ENCODE measurements at regions not wholly inside any gene's neighbourhood (a gene's known extent, or its start where the extent isn't known, plus 50 kb on each side); places are given as distances from the start of the nearest gene placed in this dataset.

- H3K27ac ChIP-seq (ENCODE audit: low read depth, low read length, poor library complexity, severe bottlenecking): no peak overlapping the region
- POLR2A ChIA-PET: interaction anchor here (0.6 to 1.8 kb wide), 4 partner anchors 118 to 784 kb away, joined by 3 to 4 read pairs (median 4); no protein-coding TSS in a partner anchor
- CTCF ChIA-PET (ENCODE audit: unreplicated experiment): interaction anchor here (0.6 to 2.8 kb wide), 4 partner anchors 12 to 460 kb away, joined by 3 to 8 read pairs (median 4); no protein-coding TSS in a partner anchor
- no peaks in the 10 kb centered on the region for H3K9me2 ChIP-seq (ENCODE audit: insufficient read depth, low read length)
- peak; percentile 80 for DNase-seq (ENCODE audit: low spot score)
- H3K4me1 ChIP-seq (ENCODE audit: insufficient read depth, low read length, poor library complexity, severe bottlenecking): no peaks in the 10 kb centered on the region
- H3K9me3 ChIP-seq (ENCODE audit: low read length): no peaks in the 10 kb centered on the region
- no TSS peak for BruUV-seq (replicated peaks)
- no peaks in the 10 kb centered on the region for H4K20me1 ChIP-seq (ENCODE audit: insufficient read depth, low read length)
- no peaks in the 10 kb centered on the region for H3K36me3 ChIP-seq (ENCODE audit: insufficient read depth, low read length)
- no peak overlapping the region for H2AFZ ChIP-seq (ENCODE audit: low read length)
- no peaks in the 10 kb centered on the region for H3K79me2 ChIP-seq (ENCODE audit: insufficient read depth, low read depth, low read length)
- no peak overlapping the region for H3K4me2 ChIP-seq (ENCODE audit: low read length)
- intact Hi-C loops (cut with micrococcal nuclease; ENCODE audit: unreplicated experiment): loop anchor here (1.0 kb wide), 4 partner anchors 118 to 784 kb away; no protein-coding TSS in a partner anchor
- H3K4me3 ChIP-seq (ENCODE audit: low read depth, low read length, poor library complexity, severe bottlenecking): no peak overlapping the region
- TF ChIP-seq CTCF (conservative IDR thresholded peaks at IDR 0.05; ENCODE audit: low read length) (peak; percentile 95), EZH2phosphoT487 (IDR thresholded peaks at IDR 0.05; ENCODE audit: borderline replicate concordance, low read depth, low read length) (no peak)
These were observed 415.1 kb downstream of the ETS1 start for GRCh38 chr11:128172046-128172878.

- Histone ChIP-seq H3K4me3 (ENCODE audit: low read depth, low read length, poor library complexity, severe bottlenecking) (no peak overlapping the region), H3K4me1 (ENCODE audit: insufficient read depth, low read length, poor library complexity, severe bottlenecking) (no peaks in the 10 kb centered on the region), H3K9me3 (ENCODE audit: low read length) (no peaks in the 10 kb centered on the region), H3K79me2 (ENCODE audit: insufficient read depth, low read depth, low read length) (no peaks in the 10 kb centered on the region), H3K27ac (ENCODE audit: low read depth, low read length, poor library complexity, severe bottlenecking) (no peak overlapping the region), H3K36me3 (ENCODE audit: insufficient read depth, low read length) (no peaks in the 10 kb centered on the region), H3K4me2 (ENCODE audit: low read length) (no peak overlapping the region), H3K9me2 (ENCODE audit: insufficient read depth, low read length) (no peaks in the 10 kb centered on the region), H2AFZ (ENCODE audit: low read length) (no peak overlapping the region), H4K20me1 (ENCODE audit: insufficient read depth, low read length) (no peaks in the 10 kb centered on the region)
- DNase-seq (ENCODE audit: low spot score): no peak
- TF ChIP-seq CTCF (conservative IDR thresholded peaks at IDR 0.05; ENCODE audit: low read length) (no peak), EZH2phosphoT487 (IDR thresholded peaks at IDR 0.05; ENCODE audit: borderline replicate concordance, low read depth, low read length) (no peak)
- CTCF ChIA-PET (ENCODE audit: unreplicated experiment): interaction anchor here (0.6 to 2.8 kb wide), 2 partner anchors 11 to 19 kb away, joined by 3 to 8 read pairs; no protein-coding TSS in a partner anchor
- intact Hi-C loops (cut with micrococcal nuclease; ENCODE audit: unreplicated experiment): no loop called here
- POLR2A ChIA-PET: interaction anchor here (1.0 kb wide), 1 partner anchor 457 kb away, joined by 3 read pairs; no protein-coding TSS in a partner anchor
- no TSS peak for BruUV-seq (replicated peaks)
These were observed 415.9 kb downstream of the ETS1 start for GRCh38 chr11:128171506-128171905.

GRCh38 chr11:128165572-128165971 is 421.8 kb downstream of the ETS1 start:
- no peaks in the 10 kb centered on the region for H3K79me2 ChIP-seq (ENCODE audit: insufficient read depth, low read depth, low read length)
- no peaks in the 10 kb centered on the region for H3K9me3 ChIP-seq (ENCODE audit: low read length)
- BruUV-seq (replicated peaks): no TSS peak
- TF ChIP-seq CTCF (conservative IDR thresholded peaks at IDR 0.05; ENCODE audit: low read length): no peak
- TF ChIP-seq EZH2phosphoT487 (IDR thresholded peaks at IDR 0.05; ENCODE audit: borderline replicate concordance, low read depth, low read length): no peak
- ChIA-PET CTCF (ENCODE audit: unreplicated experiment) (no interaction called here), POLR2A (no interaction called here)
- intact Hi-C loops (cut with micrococcal nuclease; ENCODE audit: unreplicated experiment): no loop called here
- no peaks in the 10 kb centered on the region for H3K36me3 ChIP-seq (ENCODE audit: insufficient read depth, low read length)
- no peaks in the 10 kb centered on the region for H3K9me2 ChIP-seq (ENCODE audit: insufficient read depth, low read length)
- H3K4me3 ChIP-seq (ENCODE audit: low read depth, low read length, poor library complexity, severe bottlenecking): no peak overlapping the region
- no peak overlapping the region for H3K4me2 ChIP-seq (ENCODE audit: low read length)
- H2AFZ ChIP-seq (ENCODE audit: low read length): no peak overlapping the region
- no peaks in the 10 kb centered on the region for H3K4me1 ChIP-seq (ENCODE audit: insufficient read depth, low read length, poor library complexity, severe bottlenecking)
- H3K27ac ChIP-seq (ENCODE audit: low read depth, low read length, poor library complexity, severe bottlenecking): no peak overlapping the region
- DNase-seq (ENCODE audit: low spot score): no peak
- H4K20me1 ChIP-seq (ENCODE audit: insufficient read depth, low read length): no peaks in the 10 kb centered on the region
